Activated CD4-positive, alpha-beta T cell treated with anti-CD3 and anti-CD28 coated beads, Interleukin-2, amount 50 U/mL, for 16 hours (primary cell): ENCODE measurements at regions not wholly inside any gene's neighbourhood (a gene's known extent, or its start where the extent isn't known, plus 50 kb on each side); places are given as distances from the start of the nearest gene placed in this dataset.
"Not testable (repeated sequence)": the region's sequence is repeated elsewhere in the genome, so short reads cannot be mapped to it uniquely, and the experiment has no call there.

Source experiments
- DNase-seq: peaks from one replicate; pipeline ENCODE4 v3.0.0-alpha.2; 2020

- not testable (repeated sequence) for DNase-seq
These were observed 174.4 kb downstream of the ZIC4 start for GRCh38 chr3:147231980-147232379.

GRCh38 chr3:147231111-147231510, 175.2 kb downstream of the ZIC4 start:
- DNase-seq: no peak

GRCh38 chr3:147222291-147222690, 184.1 kb downstream of the ZIC4 start:
- DNase-seq: no peak

GRCh38 chr3:147218965-147219364, 187.4 kb downstream of the ZIC4 start:
- DNase-seq: no peak

- no peak for DNase-seq
These were observed 190.1 kb downstream of the ZIC4 start for GRCh38 chr3:147216143-147216673.

GRCh38 chr3:147215660-147216059, 190.7 kb downstream of the ZIC4 start:
- DNase-seq: no peak

- no peak for DNase-seq
These were observed 192.7 kb downstream of the ZIC4 start for GRCh38 chr3:147213633-147214032.

- no peak for DNase-seq
These were observed 195.7 kb downstream of the ZIC4 start for GRCh38 chr3:147210676-147211075.

- DNase-seq: no peak
These were observed 205.3 kb downstream of the ZIC4 start for GRCh38 chr3:147201086-147201485.

- DNase-seq: no peak
These were observed 205.8 kb downstream of the ZIC4 start for GRCh38 chr3:147200545-147200944.

- no peak for DNase-seq
These were observed 208.6 kb downstream of the ZIC4 start for GRCh38 chr3:147197739-147198138.

GRCh38 chr3:147195887-147196286, 210.5 kb downstream of the ZIC4 start:
- no peak for DNase-seq

GRCh38 chr3:147191795-147192385, 214.5 kb downstream of the ZIC4 start:
- peak; percentile 31 for DNase-seq

GRCh38 chr3:147189016-147189415, 217.3 kb downstream of the ZIC4 start:
- no peak for DNase-seq

- no peak for DNase-seq
These were observed 218.7 kb downstream of the ZIC4 start for GRCh38 chr3:147187687-147188086.

- no peak for DNase-seq
These were observed 220.6 kb downstream of the ZIC4 start for GRCh38 chr3:147185781-147186180.

GRCh38 chr3:147184794-147185193, 221.5 kb downstream of the ZIC4 start:
- DNase-seq: no peak

GRCh38 chr3:147173257-147173656, 233.1 kb downstream of the ZIC4 start:
- no peak for DNase-seq

- DNase-seq: no peak
These were observed 243.6 kb downstream of the ZIC4 start for GRCh38 chr3:147162743-147163142.

GRCh38 chr3:147161833-147162232, 244.5 kb downstream of the ZIC4 start:
- DNase-seq: no peak

- DNase-seq: no peak
These were observed 245.4 kb downstream of the ZIC4 start for GRCh38 chr3:147160984-147161383.

GRCh38 chr3:147159141-147159540, 247.2 kb downstream of the ZIC4 start:
- DNase-seq: no peak

GRCh38 chr3:147157631-147158030, 248.7 kb downstream of the ZIC4 start:
- no peak for DNase-seq

GRCh38 chr3:147154988-147155387, 251.4 kb downstream of the ZIC4 start:
- DNase-seq: not testable (repeated sequence)

- DNase-seq: no peak
These were observed 252.4 kb downstream of the ZIC4 start for GRCh38 chr3:147153830-147154539.
